Peyer's patch (tissue), 4 donors: ENCODE measurements at regions not wholly inside any gene's neighbourhood (a gene's known extent, or its start where the extent isn't known, plus 50 kb on each side); places are given as distances from the start of the nearest gene placed in this dataset.

ENCODE experiments used
- CTCF ChIP-seq, 6 experiments: fragments of 450-650 bp in 4 of 6; fragments of 200-600 bp in 2 of 6; sonication (generic) in 1 of 6; IDR thresholded peaks; one replicate each; pipeline ENCODE4 v1.5.1; 2017 to 2019; ENCODE audit warnings: antibody characterized with exemption in 6 of 6, mild to moderate bottlenecking in 3 of 6, moderate library complexity in 1 of 6
- POLR2A ChIP-seq, 2 donors: fragments of 450-650 bp; IDR thresholded peaks; one replicate each; pipeline ENCODE4 v1.5.1; 2017; ENCODE audit warnings: antibody characterized with exemption in 2 of 2, mild to moderate bottlenecking in 2 of 2, moderate library complexity in 2 of 2

GRCh38 chr18:5611221-5611620 lies 67.4 kb upstream of the EPB41L3 start:
- TF ChIP-seq POLR2A (IDR thresholded peaks at IDR 0.05) (no peak), CTCF (IDR thresholded peaks at IDR 0.05) (no peak)
